CD8-positive, alpha-beta memory T cell (primary cell): ENCODE measurements at regions not wholly inside any gene's neighbourhood (a gene's known extent, or its start where the extent isn't known, plus 50 kb on each side); places are given as distances from the start of the nearest gene placed in this dataset.
"Not testable (repeated sequence)": the region's sequence is repeated elsewhere in the genome, so short reads cannot be mapped to it uniquely, and the experiment has no call there.

Experiments used
- CTCF ChIA-PET: fragments of 350-600 bp; sonication (Branson Sonifier 250); formaldehyde crosslinking; loops from one replicate; lab custom pipeline; 2021; ENCODE audit warnings: antibody characterized with exemption; lab: Charles Lee
- POLR2A ChIA-PET: fragments of 350-600 bp; sonication (Branson Sonifier 250); formaldehyde crosslinking; loops from one replicate; lab custom pipeline; 2021; ENCODE audit warnings: antibody characterized with exemption; lab: Charles Lee
- DNase-seq, 5 donors: peaks; one replicate each; pipeline versions ENCODE4 v3.0.0 to v3.0.0-alpha.2; 2020 to 2022; ENCODE audit warnings: mixed read lengths in 1 of 5
- H3K27ac ChIP-seq: one replicate; pipeline ENCODE4 v1.7.0; 2013; ENCODE audit warnings: low read depth, mild to moderate bottlenecking, low read length, moderate library complexity
- H3K27me3 ChIP-seq: 2 replicates; pipeline ENCODE4 v1.7.0; 2013; ENCODE audit warnings: low read length, mild to moderate bottlenecking; ENCODE audit not compliant: insufficient read depth, poor library complexity, severe bottlenecking
- H3K36me3 ChIP-seq: 2 replicates; pipeline ENCODE4 v1.7.0; 2013; ENCODE audit warnings: mild to moderate bottlenecking, low read length, moderate library complexity; ENCODE audit not compliant: insufficient read depth
- H3K4me1 ChIP-seq: 2 replicates; pipeline ENCODE4 v1.7.0; 2013; ENCODE audit warnings: mild to moderate bottlenecking, low read length, moderate library complexity; ENCODE audit not compliant: insufficient read depth
- H3K4me3 ChIP-seq: 2 replicates; pipeline ENCODE4 v1.7.0; 2013; ENCODE audit warnings: mild to moderate bottlenecking, low read length
- H3K9me3 ChIP-seq: 2 replicates; pipeline ENCODE4 v1.7.0; 2013; ENCODE audit warnings: mild to moderate bottlenecking, low read length
- H3K27ac Mint-ChIP-seq, 8 donors: one replicate each; pipeline ENCODE4 v1.8.0; 2020 to 2021; ENCODE audit warnings: mixed read lengths in 8 of 8, mild to moderate bottlenecking in 6 of 8, inconsistent platforms in 3 of 8, moderate library complexity in 3 of 8
- H3K27me3 Mint-ChIP-seq, 2 donors: one replicate each; pipeline ENCODE4 v1.8.0; 2020 to 2021; ENCODE audit warnings: mixed read lengths in 2 of 2, mild to moderate bottlenecking in 1 of 2, moderate library complexity in 1 of 2
- H3K36me3 Mint-ChIP-seq, 3 donors: one replicate each; pipeline ENCODE4 v1.8.0; 2020 to 2021; ENCODE audit warnings: mixed read lengths in 3 of 3, inconsistent platforms in 1 of 3, mild to moderate bottlenecking in 1 of 3
- H3K4me1 Mint-ChIP-seq, 3 donors: one replicate each; pipeline ENCODE4 v1.8.0; 2020 to 2021; ENCODE audit warnings: mixed read lengths in 3 of 3, inconsistent platforms in 1 of 3, mild to moderate bottlenecking in 1 of 3
- H3K4me3 Mint-ChIP-seq, 7 donors: one replicate each; pipeline ENCODE4 v1.8.0; 2020 to 2021; ENCODE audit warnings: mixed read lengths in 7 of 7, mild to moderate bottlenecking in 6 of 7, moderate library complexity in 4 of 7, inconsistent platforms in 2 of 7
- H3K9me3 Mint-ChIP-seq, 5 donors: one replicate each; pipeline ENCODE4 v1.8.0; 2020 to 2022; ENCODE audit warnings: mixed read lengths in 5 of 5, mild to moderate bottlenecking in 3 of 5, moderate library complexity in 2 of 5, inconsistent platforms in 1 of 5

DNA sequence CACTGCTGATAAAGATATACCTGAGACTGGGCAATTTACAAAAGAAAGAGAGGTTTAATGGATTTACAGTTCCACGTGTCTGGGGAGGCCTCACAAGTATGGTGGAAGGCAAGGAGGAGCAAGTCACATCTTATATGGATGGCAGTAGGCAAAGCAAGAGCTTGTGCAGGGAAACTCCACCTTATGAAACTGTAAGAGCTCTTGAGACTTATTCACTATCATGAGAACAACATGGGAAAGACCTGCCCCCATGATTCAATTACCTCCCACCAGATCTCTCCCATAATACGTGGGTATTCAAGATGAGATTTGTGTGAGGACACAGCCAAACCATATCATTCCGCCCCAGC is 55.4 kb upstream of the NAMPT start:
- H3K9me3 ChIP-seq, H3K36me3 ChIP-seq, CTCF ChIA-PET, POLR2A ChIA-PET, H3K27me3 ChIP-seq, DNase-seq, H3K4me1 ChIP-seq, H3K4me1 Mint-ChIP-seq, H3K27ac ChIP-seq, H3K4me3 Mint-ChIP-seq, H3K4me3 ChIP-seq: not testable (repeated sequence)
- peaks cover 0 to 34% (median 0%) of the 10 kb centered on the region in 3 donors for H3K36me3 Mint-ChIP-seq
- H3K27me3 Mint-ChIP-seq = peaks cover 18 to 42% of the 10 kb centered on the region in 2 donors
- H3K27ac Mint-ChIP-seq = peak overlapping the region in 1 of 8 donors; percentile 17
- peaks cover 21 to 53% (median 43%) of the 10 kb centered on the region in 5 donors for H3K9me3 Mint-ChIP-seq

DNA sequence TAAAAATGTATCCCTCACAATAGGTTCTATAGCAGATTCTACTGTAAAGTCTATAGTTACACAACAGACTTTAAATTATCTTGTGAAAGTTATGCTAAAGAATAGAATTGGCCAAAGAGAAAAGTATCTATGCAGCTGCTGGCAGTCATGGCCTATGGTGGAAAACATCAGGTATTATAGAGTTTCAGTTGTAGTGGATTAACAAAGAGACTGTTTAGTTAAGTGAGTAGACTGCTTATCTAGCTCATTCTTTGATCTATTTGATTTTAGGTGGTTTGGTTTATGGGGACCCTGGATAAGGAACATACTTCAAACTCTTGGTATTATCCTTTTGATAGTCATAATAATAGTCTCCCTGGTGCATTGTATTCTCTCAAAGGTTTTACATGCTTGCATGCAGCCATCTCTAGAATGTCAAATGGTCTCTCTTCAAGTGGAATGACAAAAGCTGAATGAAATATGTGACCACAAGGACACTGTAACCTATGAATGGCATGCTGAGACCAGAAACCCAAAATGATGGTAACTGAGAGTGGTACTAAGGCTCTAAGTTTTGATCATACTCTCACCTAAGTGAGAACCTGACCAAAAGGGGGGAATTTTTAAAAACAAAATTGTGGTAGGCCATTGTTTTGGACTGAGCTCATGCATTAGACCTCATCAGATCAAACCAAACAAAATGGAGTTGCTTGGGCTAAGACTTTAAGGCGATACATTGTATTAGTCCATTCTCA is 54.9 kb upstream of the NAMPT start:
- H3K27ac ChIP-seq = no peak overlapping the region
- no peaks in the 10 kb centered on the region for H3K4me1 Mint-ChIP-seq
- H3K9me3 ChIP-seq = no peaks in the 10 kb centered on the region
- no peak overlapping the region for H3K4me3 ChIP-seq
- POLR2A ChIA-PET = no interaction called here
- peaks cover 0 to 34% (median 0%) of the 10 kb centered on the region in 3 donors for H3K36me3 Mint-ChIP-seq
- no peak overlapping the region for H3K4me3 Mint-ChIP-seq
- no peak for DNase-seq
- H3K27me3 ChIP-seq = no peaks in the 10 kb centered on the region
- no peaks in the 10 kb centered on the region for H3K36me3 ChIP-seq
- no peak overlapping the region for H3K27ac Mint-ChIP-seq
- peaks cover 18 to 44% of the 10 kb centered on the region in 2 donors for H3K27me3 Mint-ChIP-seq
- H3K4me1 ChIP-seq = no peaks in the 10 kb centered on the region
- CTCF ChIA-PET = no interaction called here
- peaks cover 21 to 53% (median 43%) of the 10 kb centered on the region in 5 donors for H3K9me3 Mint-ChIP-seq

DNA sequence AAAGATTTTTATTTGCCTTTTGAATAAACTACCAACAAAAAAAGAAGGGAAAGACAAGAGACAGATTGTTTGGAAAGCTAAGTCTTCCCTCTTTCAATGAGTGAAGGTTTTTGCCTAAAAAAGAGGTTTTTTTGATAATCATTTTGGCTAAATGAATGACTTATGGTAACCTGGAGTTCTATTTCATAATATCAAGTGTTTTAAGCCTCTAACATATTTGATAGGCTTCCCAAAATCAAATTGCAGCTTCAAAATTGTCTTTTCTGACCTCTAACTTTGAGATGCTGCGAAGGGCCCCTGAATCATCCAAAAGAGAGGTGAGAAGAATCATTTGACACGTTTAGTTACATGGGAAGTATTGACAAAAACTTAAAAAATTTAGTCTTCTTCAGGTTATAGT is 53.0 kb upstream of the NAMPT start:
- ChIA-PET CTCF (no interaction called here), POLR2A (no interaction called here)
- DNase-seq = no peak
- no peaks in the 10 kb centered on the region for H3K4me1 ChIP-seq
- Mint-ChIP-seq H3K27me3 (peaks cover 16 to 40% of the 10 kb centered on the region in 2 donors), H3K4me1 (no peaks in the 10 kb centered on the region), H3K27ac (no peak overlapping the region), H3K4me3 (no peak overlapping the region), H3K9me3 (peaks cover 21 to 51% (median 39%) of the 10 kb centered on the region in 5 donors), H3K36me3 (peaks cover 0 to 34% (median 0%) of the 10 kb centered on the region in 3 donors)
- H3K27ac ChIP-seq = no peak overlapping the region
- H3K36me3 ChIP-seq = no peaks in the 10 kb centered on the region
- no peaks in the 10 kb centered on the region for H3K9me3 ChIP-seq
- no peak overlapping the region for H3K4me3 ChIP-seq
- no peaks in the 10 kb centered on the region for H3K27me3 ChIP-seq

DNA sequence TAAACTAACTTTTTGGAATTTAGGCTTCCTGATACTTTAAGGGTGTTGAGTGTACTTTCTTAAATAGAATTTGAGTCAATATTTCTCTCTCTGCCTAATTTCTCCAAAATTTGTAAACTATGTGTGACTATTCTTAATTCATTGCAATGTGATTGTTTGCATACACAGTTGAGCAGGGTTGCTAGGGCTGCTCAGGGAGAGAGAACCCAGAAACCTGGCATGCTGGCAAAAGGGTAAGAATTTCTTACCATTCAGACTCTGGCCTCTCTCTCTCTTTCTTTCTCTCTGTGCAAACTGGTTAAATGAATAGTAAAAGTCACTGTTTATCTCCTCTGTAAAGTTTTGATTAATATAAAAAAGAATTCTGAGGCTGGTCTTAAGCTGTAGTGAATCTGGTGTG is 51.0 kb upstream of the NAMPT start:
- POLR2A ChIA-PET = no interaction called here
- DNase-seq = no peak
- Mint-ChIP-seq H3K27me3 (peaks cover 10 to 35% of the 10 kb centered on the region in 2 donors), H3K9me3 (peaks cover 9 to 37% (median 26%) of the 10 kb centered on the region in 5 donors), H3K4me3 (no peak overlapping the region), H3K36me3 (peaks cover 0 to 26% (median 0%) of the 10 kb centered on the region in 3 donors), H3K4me1 (no peaks in the 10 kb centered on the region), H3K27ac (no peak overlapping the region)
- Histone ChIP-seq H3K27me3 (no peaks in the 10 kb centered on the region), H3K9me3 (no peaks in the 10 kb centered on the region), H3K27ac (no peak overlapping the region), H3K4me1 (no peaks in the 10 kb centered on the region), H3K36me3 (no peaks in the 10 kb centered on the region), H3K4me3 (no peak overlapping the region)
- CTCF ChIA-PET = no interaction called here
